ENCODE measurements at regions not wholly inside any gene's neighbourhood (a gene's known extent, or its start where the extent isn't known, plus 50 kb on each side); places are given as distances from the start of the nearest gene placed in this dataset.

DNA sequence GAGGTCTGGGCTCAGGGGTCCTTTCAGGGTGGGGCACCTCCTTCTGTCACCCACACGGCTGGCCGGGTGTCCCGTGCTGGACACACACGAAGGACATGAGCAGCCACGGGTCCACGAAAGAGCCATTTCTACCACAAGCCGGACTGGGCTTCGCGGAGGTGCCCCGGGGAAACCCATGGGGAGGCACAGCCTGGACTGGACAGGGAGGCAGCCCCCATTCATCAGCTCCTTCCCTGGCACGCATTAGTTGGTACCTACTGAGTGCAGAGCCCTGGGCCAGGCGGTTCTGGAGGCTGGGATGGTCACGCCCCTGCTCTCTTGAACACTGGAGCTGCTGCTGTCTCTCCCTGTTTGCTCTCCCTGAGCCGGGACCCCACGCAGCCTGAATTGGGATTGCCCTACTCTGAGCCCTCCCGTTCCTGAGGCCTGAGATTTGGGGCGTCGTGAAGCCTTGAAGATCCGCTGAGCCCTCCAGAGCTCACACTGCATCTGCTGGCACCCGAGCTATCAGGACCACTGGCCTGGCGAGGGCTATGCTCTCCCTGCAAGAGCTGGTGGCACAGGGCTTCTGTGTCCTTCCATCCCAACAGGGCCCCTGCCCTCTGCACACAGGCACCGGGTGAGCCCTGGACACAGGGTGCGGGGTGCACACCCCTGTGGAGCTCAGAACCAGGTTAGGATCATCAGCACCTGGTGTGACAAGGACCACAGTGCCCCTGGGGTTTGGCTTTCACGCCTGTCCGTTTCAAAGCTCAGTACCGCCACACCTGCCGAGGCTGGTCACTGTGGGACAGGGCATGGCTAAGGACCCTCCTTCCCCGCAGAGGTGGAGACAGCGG, 84.6 kb downstream of the MYEOV start:
- no peaks in the 10 kb centered on the region for H3K9me3 ChIP-seq (ENCODE audit: control insufficient read depth, low read depth, low read length)
- WGBS (ENCODE audit: extremely low coverage, insufficient read length, low lambda C conversion rate): no CpG with 5 or more reads among the region's 29 CpGs
- H2BK20ac ChIP-seq (ENCODE audit: low read depth, low read length, poor library complexity, severe bottlenecking): no peak overlapping the region
- H3K79me2 ChIP-seq (ENCODE audit: insufficient read depth, low read length): no peaks in the 10 kb centered on the region
- no peak overlapping the region for H3T11ph ChIP-seq (ENCODE audit: low read length)
- H2AK5ac ChIP-seq (ENCODE audit: insufficient read length, low read length): no peak overlapping the region
- H3K4me1 ChIP-seq (ENCODE audit: insufficient read depth, low read length): peaks cover 2% of the 10 kb centered on the region; the same call in 1 of the 2 replicates
- DNase-seq: no peak
- no peak overlapping the region for H3K4ac ChIP-seq (ENCODE audit: low read depth, low read length)
- peak overlapping the region; percentile 26; the same call in 1 of the 2 replicates for H3K14ac ChIP-seq (ENCODE audit: insufficient read depth, low read length)
- H2BK15ac ChIP-seq (ENCODE audit: low read depth, low read length): no peak overlapping the region
- no peak overlapping the region for H2BK5ac ChIP-seq (ENCODE audit: insufficient read length, low read length)
- no peak overlapping the region for H3K56ac ChIP-seq (ENCODE audit: insufficient read length, low read depth, low read length)
- H3K27ac Mint-ChIP-seq: no peak overlapping the region; a peak in 1 of 7 replicates
- H3K27ac ChIP-seq (ENCODE audit: insufficient read length, low read depth, low read length): no peak overlapping the region
- no peak overlapping the region for H4K91ac ChIP-seq (ENCODE audit: insufficient read length, low read depth, low read length)
- H4K5ac ChIP-seq (ENCODE audit: insufficient read length, low read depth, low read length): no peak overlapping the region
- no peak overlapping the region for H3K23ac ChIP-seq (ENCODE audit: insufficient read length, low read depth, low read length)
- no peak overlapping the region for H3K4me2 ChIP-seq (ENCODE audit: insufficient read depth, insufficient read length, low read length)
- H3K4me3 Mint-ChIP-seq: no peak overlapping the region; a peak in 1 of 5 replicates
- no peak overlapping the region for H3K9ac ChIP-seq (ENCODE audit: extremely low read depth, insufficient read length, low read length)
- H3K4me1 Mint-ChIP-seq: peaks cover 5 to 10% of the 10 kb centered on the region in 2 experiments; a peak in 3 of 4 replicates
- H3K27me3 Mint-ChIP-seq (ENCODE audit: low read depth): no peaks in the 10 kb centered on the region; the same call in none of the 2 replicates
- H4K8ac ChIP-seq (replicated peaks; ENCODE audit: insufficient read length, low read depth, low read length): no peak overlapping the region
- H4K20me1 ChIP-seq (ENCODE audit: control insufficient read depth, insufficient read depth, insufficient read length): peaks cover 3% of the 10 kb centered on the region
- H3K79me1 ChIP-seq (ENCODE audit: insufficient read depth, low read depth, low read length, poor library complexity, severe bottlenecking): no peaks in the 10 kb centered on the region
- H2AFZ ChIP-seq (ENCODE audit: low read length): no peak overlapping the region
- H2BK120ac ChIP-seq (ENCODE audit: low read depth, low read length, poor library complexity, severe bottlenecking): no peak overlapping the region
- H2BK12ac ChIP-seq (ENCODE audit: insufficient read length, low read depth, low read length): no peak overlapping the region
- TF ChIP-seq CTCF (conservative IDR thresholded peaks at IDR 0.05): no peak
- no peak overlapping the region for H3K18ac ChIP-seq (ENCODE audit: insufficient read length, low read depth, low read length)
- H3K9me3 Mint-ChIP-seq: no peaks in the 10 kb centered on the region; a peak in 1 of 5 replicates
- H3K23me2 ChIP-seq (ENCODE audit: insufficient read length, low read depth, low read length, poor library complexity, severe bottlenecking): no peaks in the 10 kb centered on the region
- H3K27me3 ChIP-seq (ENCODE audit: insufficient read depth, low read length): no peaks in the 10 kb centered on the region
- no peaks in the 10 kb centered on the region for H3K36me3 Mint-ChIP-seq (ENCODE audit: insufficient read depth in 1 of 3, low read depth in 3 of 3)

All from H9 (cell line).